HFFc6 (cell line): ENCODE measurements at regions not wholly inside any gene's neighbourhood (a gene's known extent, or its start where the extent isn't known, plus 50 kb on each side); places are given as distances from the start of the nearest gene placed in this dataset.

Experiments
- DNase-seq: peaks from one replicate; pipeline ENCODE4 v3.0.0-alpha.2; 2018
- H3K27ac Mint-ChIP-seq: 2 replicates; pipeline ENCODE4 v1.8.0; 2020; ENCODE audit warnings: mild to moderate bottlenecking, mixed read lengths
- H3K27me3 Mint-ChIP-seq: 2 replicates; pipeline ENCODE4 v1.8.0; 2021; ENCODE audit warnings: mild to moderate bottlenecking, moderate library complexity, mixed read lengths; ENCODE audit not compliant: insufficient read depth
- H3K36me3 Mint-ChIP-seq: 2 replicates; pipeline ENCODE4 v1.8.0; 2021; ENCODE audit warnings: low read depth, mixed read lengths
- H3K4me1 Mint-ChIP-seq: 2 replicates; pipeline ENCODE4 v1.8.0; 2020; ENCODE audit warnings: low read depth, mixed read lengths
- H3K4me3 Mint-ChIP-seq: 2 replicates; pipeline ENCODE4 v1.8.0; 2020; ENCODE audit warnings: mild to moderate bottlenecking, moderate library complexity, mixed read lengths
- H3K9me3 Mint-ChIP-seq: 2 replicates; pipeline ENCODE4 v1.8.0; 2020; ENCODE audit warnings: mild to moderate bottlenecking, mixed read lengths
- TF ChIP-seq, protein P1 (sequence below): fragments of 200-600 bp; sonication (generic); IDR thresholded peaks from 2 replicates; pipeline ENCODE4 v1.5.0; 2021; ENCODE audit warnings: antibody characterized with exemption, mild to moderate bottlenecking

- Mint-ChIP-seq H3K4me3 (no peak overlapping the region), H3K27ac (no peak overlapping the region), H3K36me3 (peaks cover 4% of the 10 kb centered on the region; the same call in 1 of the 2 replicates), H3K27me3 (peaks cover 2% of the 10 kb centered on the region; the same call in 1 of the 2 replicates), H3K9me3 (peaks cover 23% of the 10 kb centered on the region), H3K4me1 (no peaks in the 10 kb centered on the region)
- TF ChIP-seq, protein P1, sequence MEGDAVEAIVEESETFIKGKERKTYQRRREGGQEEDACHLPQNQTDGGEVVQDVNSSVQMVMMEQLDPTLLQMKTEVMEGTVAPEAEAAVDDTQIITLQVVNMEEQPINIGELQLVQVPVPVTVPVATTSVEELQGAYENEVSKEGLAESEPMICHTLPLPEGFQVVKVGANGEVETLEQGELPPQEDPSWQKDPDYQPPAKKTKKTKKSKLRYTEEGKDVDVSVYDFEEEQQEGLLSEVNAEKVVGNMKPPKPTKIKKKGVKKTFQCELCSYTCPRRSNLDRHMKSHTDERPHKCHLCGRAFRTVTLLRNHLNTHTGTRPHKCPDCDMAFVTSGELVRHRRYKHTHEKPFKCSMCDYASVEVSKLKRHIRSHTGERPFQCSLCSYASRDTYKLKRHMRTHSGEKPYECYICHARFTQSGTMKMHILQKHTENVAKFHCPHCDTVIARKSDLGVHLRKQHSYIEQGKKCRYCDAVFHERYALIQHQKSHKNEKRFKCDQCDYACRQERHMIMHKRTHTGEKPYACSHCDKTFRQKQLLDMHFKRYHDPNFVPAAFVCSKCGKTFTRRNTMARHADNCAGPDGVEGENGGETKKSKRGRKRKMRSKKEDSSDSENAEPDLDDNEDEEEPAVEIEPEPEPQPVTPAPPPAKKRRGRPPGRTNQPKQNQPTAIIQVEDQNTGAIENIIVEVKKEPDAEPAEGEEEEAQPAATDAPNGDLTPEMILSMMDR = no peak
- no peak for DNase-seq
Measured at GRCh38 chr2:33900610-33901009, 301.5 kb upstream of the FAM98A start.

- H3K27me3 Mint-ChIP-seq = no peaks in the 10 kb centered on the region
- H3K9me3 Mint-ChIP-seq = peaks cover 25% of the 10 kb centered on the region
- no peaks in the 10 kb centered on the region for H3K36me3 Mint-ChIP-seq
- no peak overlapping the region for H3K4me3 Mint-ChIP-seq
- TF ChIP-seq, protein P1 = no peak
- H3K4me1 Mint-ChIP-seq = no peaks in the 10 kb centered on the region
- H3K27ac Mint-ChIP-seq = no peak overlapping the region
- no peak for DNase-seq
Measured at GRCh38 chr2:33897741-33898140, 298.6 kb upstream of the FAM98A start.

DNA sequence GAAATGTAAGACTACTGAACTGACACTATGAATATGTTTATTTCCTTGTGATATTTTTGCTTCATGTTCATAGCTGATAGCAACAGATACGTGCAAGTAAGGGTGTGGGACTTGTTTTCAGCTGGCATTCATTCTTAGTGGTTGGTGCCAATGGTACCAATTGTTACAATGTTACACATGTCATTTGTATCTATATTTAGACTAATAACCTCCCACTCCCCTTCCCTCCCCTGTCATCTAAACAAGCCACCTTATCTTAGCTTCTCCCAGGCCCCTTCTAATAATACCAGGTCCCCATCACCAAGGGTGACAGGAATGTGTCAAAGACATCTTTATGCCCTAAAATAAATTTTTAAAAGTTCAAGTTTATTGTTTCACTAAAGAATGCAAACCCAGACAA is 294.7 kb upstream of the FAM98A start:
- TF ChIP-seq, protein P1 = no peak
- Mint-ChIP-seq H3K27me3 (peaks cover 2% of the 10 kb centered on the region), H3K4me3 (no peak overlapping the region), H3K4me1 (no peaks in the 10 kb centered on the region), H3K9me3 (peaks cover 37% of the 10 kb centered on the region), H3K27ac (no peak overlapping the region), H3K36me3 (no peaks in the 10 kb centered on the region)
- no peak for DNase-seq

- Mint-ChIP-seq H3K4me3 (no peak overlapping the region), H3K36me3 (no peaks in the 10 kb centered on the region), H3K27ac (no peak overlapping the region), H3K9me3 (peaks cover 50% of the 10 kb centered on the region), H3K4me1 (no peaks in the 10 kb centered on the region), H3K27me3 (peaks cover 2% of the 10 kb centered on the region)
- TF ChIP-seq, protein P1 = no peak
- no peak for DNase-seq
Measured at GRCh38 chr2:33891616-33892015, 292.5 kb upstream of the FAM98A start.

DNA sequence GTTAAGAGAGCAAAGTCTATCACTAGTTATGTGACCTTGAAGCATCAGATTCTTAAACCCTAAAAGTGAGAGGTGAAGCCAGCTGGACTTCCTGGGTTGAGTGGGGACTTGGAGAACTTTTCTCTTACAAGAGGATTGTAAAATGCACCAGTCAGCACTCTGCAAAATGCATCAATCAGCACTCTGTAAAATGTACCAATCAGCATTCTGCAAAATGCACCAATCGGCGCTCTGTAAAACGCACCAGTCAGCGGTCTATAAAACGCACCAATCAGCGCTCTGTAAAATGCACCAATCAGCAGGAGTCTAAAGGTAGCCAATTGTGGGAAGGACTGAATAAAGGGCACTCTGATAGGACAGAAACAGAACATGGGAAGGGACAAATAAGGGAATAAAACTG is 291.6 kb upstream of the FAM98A start:
- H3K36me3 Mint-ChIP-seq = no peaks in the 10 kb centered on the region
- no peaks in the 10 kb centered on the region for H3K4me1 Mint-ChIP-seq
- TF ChIP-seq, protein P1 = no peak
- no peak for DNase-seq
- peaks cover 46% of the 10 kb centered on the region for H3K9me3 Mint-ChIP-seq
- no peak overlapping the region for H3K27ac Mint-ChIP-seq
- no peak overlapping the region for H3K4me3 Mint-ChIP-seq
- peaks cover 2% of the 10 kb centered on the region for H3K27me3 Mint-ChIP-seq
